ENCODE measurements at regions not wholly inside any gene's neighbourhood (a gene's known extent, or its start where the extent isn't known, plus 50 kb on each side); places are given as distances from the start of the nearest gene placed in this dataset.

DNA sequence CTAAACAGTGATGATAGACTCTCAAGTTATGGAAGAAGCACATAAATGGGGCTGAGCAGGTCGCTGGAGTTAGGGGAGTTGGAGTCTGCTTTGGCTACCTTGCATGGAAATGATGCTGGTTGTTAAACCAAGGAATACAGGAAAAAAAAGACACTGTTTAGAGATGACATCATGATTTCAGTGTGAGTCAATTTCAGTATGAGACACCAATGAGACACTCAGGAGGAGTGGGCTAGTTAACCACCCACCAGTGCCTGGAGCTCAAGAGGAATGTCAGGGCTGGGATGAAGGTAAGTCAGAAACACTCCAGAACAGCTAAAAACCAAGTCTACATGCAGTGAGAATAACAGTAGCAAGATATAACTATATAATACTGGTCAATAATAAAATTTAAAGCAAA is 303.6 kb downstream of the SOX11 start:
- no peak for TF ChIP-seq EZH2 (IDR thresholded peaks at IDR 0.05; ENCODE audit: low read length)
- TF ChIP-seq, protein P1, sequence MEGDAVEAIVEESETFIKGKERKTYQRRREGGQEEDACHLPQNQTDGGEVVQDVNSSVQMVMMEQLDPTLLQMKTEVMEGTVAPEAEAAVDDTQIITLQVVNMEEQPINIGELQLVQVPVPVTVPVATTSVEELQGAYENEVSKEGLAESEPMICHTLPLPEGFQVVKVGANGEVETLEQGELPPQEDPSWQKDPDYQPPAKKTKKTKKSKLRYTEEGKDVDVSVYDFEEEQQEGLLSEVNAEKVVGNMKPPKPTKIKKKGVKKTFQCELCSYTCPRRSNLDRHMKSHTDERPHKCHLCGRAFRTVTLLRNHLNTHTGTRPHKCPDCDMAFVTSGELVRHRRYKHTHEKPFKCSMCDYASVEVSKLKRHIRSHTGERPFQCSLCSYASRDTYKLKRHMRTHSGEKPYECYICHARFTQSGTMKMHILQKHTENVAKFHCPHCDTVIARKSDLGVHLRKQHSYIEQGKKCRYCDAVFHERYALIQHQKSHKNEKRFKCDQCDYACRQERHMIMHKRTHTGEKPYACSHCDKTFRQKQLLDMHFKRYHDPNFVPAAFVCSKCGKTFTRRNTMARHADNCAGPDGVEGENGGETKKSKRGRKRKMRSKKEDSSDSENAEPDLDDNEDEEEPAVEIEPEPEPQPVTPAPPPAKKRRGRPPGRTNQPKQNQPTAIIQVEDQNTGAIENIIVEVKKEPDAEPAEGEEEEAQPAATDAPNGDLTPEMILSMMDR (optimal IDR thresholded peaks at IDR 0.05 in 1 of 3, IDR thresholded peaks at IDR 0.05 in 1 of 3, conservative IDR thresholded peaks at IDR 0.05 in 1 of 3; ENCODE audit: extremely low read depth in 1 of 3, insufficient read depth in 2 of 3, low read length in 3 of 3), result no peak
